ENCODE measurements at regions not wholly inside any gene's neighbourhood (a gene's known extent, or its start where the extent isn't known, plus 50 kb on each side); places are given as distances from the start of the nearest gene placed in this dataset.

DNA sequence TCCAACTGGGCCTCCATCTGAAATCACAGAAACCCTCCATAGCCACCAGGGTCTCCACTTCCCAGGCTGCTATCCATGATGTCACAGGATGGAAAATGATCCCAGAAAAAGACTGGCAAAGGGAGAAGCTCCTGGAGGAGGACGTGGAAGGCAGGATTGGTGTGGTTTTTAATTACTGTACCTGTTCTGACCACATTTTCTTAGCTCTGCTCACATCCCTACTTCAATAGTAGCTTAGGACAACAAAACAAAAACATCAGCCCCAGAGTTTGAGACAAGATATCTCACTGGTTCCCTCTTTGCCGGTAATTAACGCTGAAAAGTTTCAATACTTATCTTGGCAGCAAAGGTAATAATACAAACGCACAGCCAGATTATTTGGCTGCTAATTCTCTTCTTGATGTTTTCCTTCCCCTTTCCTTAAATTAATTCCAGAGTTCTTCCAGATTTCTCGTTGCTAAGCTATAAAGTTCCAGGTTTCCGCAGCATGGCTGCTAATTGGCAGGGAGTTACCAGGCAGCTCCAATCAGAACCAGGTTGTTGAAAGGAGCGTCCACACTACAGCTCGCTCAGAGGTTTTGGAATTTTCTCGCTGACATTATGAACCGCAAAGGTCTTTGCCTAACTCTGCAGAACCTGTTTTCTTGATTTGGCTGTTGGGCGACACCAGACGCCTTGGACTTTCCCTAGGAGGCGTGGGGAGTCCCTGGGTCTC lies 263.4 kb downstream of the MRTFB start:
- DNase-seq = no peak

GRCh38 chr16:14333361-14333760 lies 262.2 kb downstream of the MRTFB start:
- no peak for DNase-seq

DNA sequence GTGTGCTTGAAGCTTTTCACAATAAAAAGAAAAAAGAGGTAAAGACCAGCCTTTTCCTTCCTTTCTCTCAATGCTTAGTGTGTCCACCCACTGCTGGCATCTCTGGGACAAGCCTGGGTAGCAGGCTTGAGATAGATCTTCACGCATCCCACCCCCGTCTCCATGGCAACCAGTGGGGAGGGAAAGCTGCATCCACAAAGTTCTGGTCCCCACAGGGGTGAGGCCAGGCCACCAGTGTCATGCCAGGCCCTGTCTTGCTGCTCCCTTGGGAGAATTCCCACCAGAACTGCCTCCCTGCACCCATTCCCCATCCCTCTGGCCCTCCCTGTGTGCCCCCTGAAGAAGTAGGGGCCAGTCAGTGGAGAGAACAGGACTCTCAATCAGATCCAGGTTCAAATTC lies 259.9 kb downstream of the MRTFB start:
- no peak for DNase-seq

DNA sequence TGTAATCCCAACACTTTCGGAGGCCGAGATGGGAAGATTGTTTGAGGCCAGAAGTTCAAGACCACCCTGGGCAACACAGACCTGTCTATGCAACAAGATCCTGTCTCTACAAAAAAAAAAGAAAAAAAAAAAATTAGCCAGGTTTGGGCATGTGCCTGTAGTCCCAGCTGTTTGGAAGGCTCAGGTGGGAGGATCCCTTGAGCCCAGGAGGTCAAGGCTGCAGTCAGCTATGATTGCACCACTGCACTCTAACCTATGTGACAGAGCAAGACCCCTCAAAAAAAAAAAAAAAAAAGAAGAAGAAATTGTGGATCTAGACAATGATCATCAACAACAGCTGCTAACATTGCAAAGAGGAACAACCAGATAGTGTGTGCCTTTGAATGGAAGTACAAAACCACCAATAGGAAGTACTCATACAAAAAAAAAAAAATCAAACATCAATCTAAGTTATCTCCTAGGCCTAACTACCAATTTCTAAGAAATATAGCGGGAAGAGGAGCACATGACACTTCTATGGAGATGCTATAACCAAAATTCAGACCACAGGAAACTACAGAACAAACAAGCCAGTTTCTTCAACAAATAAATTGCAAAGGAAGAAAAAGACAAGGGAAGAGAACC lies 258.7 kb downstream of the MRTFB start:
- DNase-seq = no peak

GRCh38 chr16:14325502-14326401 lies 254.6 kb downstream of the MRTFB start:
- DNase-seq = peak; percentile 48

DNA sequence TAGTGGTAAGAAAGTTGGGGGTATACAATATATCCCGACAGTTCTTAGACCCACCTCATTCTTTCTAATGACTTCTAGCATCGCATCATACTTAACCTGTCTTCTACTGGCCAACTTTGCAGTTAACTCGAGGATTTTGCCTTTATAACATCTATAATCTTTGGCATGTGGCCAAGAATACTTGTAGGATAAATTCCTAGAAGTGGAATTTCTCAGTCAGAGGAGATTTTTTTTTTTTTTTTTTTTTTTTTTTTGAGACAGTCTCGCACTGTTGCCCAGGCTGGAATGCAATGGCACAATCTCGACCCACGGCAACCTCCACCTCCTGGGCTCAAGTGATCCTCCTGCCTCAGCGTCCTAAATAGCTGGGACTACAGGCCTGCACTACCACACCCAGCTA lies 253.5 kb downstream of the MRTFB start:
- no peak for DNase-seq

- DNase-seq = no peak
These were observed 251.1 kb downstream of the MRTFB start for GRCh38 chr16:14322186-14322585.

GRCh38 chr16:14321542-14321941 lies 250.4 kb downstream of the MRTFB start:
- DNase-seq = no peak

DNA sequence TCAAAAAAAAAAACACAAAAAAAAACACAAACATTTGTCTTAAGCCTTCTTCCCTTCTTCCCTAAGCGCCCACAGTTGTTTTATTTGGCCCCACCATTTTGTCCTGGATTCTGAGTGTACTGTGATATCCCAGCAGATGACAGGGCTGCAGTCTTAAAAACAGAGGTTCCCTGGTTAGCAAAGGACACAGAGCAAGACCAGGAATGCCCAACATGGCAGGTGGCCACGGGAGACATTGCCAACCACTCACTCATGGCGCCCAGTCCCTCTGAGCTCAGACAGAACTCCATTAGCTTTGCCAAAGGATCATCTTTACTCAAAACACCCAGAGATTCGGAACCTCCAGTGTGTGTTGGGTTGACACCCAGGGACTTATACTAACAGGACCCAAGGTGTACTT lies 249.3 kb downstream of the MRTFB start:
- DNase-seq = no peak
